CD1c-positive myeloid dendritic cell (primary cell): ENCODE measurements at regions not wholly inside any gene's neighbourhood (a gene's known extent, or its start where the extent isn't known, plus 50 kb on each side); places are given as distances from the start of the nearest gene placed in this dataset.
"Not testable (repeated sequence)": the region's sequence is repeated elsewhere in the genome, so short reads cannot be mapped to it uniquely, and the experiment has no call there.

Experiments
- DNase-seq: peaks from one replicate; pipeline ENCODE4 v3.0.0-alpha.2; 2016; ENCODE audit errors: extremely low spot score

DNA sequence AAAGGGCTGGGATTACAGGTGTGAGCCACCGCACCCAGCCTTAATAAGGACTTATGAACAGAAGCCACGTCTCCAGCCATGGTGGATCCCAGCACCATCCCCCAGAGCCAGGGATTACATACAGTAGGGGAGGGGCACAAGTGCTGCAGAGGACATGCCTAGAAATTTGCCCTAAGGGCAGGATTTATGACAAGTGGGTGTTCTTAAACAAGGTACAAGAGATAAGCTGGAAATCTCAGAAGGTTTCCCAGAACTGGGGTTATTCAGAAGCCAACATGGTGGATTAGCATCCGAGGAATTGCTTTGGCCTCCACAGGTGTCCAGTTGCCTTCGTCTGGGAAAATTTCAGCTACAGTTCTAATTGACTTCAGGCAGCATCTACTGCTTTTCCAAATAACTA lies 114.4 kb upstream of the EGLN3 start:
- no peak for DNase-seq

DNA sequence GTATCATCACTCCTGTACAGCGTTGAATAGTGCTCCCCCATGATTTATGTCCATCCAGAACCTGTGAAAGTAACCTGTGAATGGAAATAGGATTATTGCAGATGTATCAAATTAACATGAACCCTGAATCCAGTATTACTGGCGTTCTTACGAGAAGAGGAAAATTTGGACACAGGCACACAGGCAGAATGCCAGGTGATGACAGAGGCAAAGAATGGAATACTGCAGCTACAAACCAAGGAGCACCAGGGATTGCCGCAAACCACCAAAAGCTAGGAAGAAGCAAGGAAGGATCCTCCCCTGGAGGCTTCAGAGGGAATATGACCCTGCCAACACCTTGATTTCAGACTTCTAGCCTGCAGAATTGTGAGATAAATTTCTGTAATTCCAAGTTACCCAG lies 113.5 kb upstream of the EGLN3 start:
- no peak for DNase-seq

DNA sequence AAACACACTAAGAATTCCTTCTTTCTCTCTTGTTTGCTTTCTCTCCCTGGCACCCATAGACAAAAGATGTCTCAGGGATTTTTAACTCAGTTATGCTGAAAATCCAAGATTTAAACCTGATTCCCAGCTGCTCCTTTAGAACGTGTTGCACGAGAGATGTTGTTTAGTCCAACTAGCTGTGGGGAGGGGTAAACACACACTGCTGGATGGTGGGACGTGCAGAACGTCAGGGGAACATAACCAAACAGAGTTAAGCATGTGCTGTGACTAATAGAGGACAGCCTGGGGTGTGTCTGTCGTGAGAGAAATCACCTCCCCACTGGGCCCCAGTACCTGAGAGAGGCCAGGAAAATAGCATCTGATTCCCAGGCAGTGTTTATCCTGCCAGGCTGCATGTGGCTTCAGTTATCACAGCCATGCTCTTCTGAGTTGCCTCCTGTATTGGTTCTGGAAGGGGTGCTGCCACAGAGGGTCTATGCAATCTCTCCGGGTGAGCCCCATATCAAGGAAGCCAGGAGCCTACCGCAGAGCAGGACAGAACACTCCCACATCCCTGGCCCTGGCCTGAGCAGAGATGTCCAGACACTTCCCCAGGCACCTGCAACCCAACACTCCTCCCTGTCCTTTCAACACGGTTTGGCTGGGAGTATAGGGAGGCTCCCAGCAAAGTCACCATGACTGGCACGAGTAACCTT lies 112.7 kb upstream of the EGLN3 start:
- no peak for DNase-seq

DNA sequence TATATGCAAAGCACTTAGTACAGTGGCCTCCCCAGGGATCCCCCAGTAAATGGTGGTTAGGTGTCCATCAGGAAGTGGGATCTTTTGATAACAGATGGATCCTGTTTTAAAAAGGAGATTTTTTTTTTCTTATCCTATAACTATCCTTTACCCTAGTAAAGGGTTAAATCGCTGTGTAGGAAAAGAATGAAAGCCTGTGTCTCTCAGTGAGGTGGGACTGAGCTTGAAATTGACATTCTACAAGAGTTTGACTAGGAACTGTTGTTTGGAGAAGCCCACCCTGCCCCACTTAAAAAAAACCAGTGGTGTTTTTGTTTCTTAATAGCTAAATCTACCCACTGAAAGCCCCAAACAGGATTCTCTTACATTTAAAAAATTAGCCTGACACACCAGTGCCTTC lies 112.2 kb upstream of the EGLN3 start:
- DNase-seq, result no peak

DNA sequence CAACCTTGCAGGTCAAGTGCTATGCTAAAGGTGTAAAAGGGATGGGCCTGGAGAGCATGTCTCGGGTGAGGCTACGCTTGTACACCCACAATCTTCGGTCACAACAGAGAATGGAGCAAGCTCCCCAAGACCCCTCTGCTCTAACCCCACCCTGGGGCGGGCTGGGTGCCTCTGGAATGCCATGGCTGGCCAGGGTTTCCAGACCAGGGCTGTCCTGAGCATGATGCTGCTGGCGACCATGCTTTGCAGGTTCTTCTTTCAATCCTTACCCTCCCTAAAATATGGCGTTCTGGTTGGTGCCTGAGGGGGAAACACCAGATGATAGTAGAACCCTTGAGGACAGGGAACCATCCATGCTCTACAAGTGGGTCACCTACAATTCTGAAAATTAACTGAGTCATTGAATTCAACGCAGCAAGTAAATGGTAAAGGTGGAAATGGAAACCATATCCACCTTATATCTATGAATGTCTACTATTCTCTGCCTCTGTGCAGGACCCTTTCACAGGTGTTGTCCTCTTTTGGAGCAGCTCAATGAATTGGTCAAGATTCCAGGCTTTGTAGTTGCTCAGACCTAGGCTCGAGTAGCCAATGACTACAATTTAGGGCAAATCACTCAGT lies 111.6 kb upstream of the EGLN3 start:
- no peak for DNase-seq

DNA sequence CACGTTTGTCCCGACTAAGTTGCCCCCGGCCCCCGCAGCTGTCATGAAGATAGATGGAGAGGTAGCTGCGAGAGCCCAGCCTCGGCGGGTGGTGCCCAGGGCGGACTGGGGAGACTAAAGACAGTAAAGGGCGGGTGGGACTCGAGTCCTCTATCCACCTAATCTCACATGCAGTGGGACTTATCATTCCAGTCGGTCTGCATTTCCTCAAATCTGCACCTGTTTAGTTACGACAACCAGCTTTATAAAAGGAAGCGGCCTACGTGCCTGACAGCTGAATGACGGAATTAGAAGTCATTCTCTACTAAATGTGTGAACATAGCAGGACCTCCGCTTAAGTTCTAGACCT lies 109.8 kb upstream of the EGLN3 start:
- peak; percentile 31 for DNase-seq

DNA sequence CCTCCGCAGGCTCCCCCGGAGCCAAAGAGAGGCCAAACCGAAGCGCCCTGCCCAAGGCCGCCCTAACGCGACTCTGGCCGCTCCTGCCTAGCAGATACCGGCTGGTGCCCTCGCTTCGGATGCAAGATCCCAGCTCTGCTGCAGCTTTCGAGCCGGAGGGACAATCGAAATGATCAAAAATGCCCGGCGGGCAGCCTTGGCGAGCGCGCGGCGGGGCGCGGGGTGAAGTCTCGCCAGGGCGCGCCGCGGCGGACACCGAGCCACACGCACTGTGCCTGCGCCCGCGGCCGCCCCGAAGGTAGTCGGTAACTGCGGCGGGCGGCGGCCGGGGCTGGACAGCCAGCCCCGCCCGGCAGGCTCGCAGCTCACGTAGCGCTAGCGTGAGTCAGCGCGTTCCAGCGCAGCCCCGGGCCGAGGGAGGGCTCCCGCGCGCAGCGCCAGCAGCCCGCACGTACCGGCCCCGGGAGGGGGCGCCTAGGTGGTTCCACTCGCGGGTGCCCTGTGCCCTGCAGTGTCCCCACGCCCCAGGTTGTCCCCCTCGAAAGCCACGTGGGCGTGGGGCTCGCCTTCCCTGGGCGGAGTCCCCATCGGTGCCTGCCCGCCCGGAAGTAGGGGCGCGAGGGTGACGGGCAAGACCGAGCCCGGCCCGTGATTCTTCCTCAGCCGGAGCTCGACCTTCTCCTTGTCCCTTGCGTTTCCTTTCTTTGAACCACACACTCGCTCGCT lies 109.2 kb upstream of the EGLN3 start:
- DNase-seq, result peak; percentile 80

DNA sequence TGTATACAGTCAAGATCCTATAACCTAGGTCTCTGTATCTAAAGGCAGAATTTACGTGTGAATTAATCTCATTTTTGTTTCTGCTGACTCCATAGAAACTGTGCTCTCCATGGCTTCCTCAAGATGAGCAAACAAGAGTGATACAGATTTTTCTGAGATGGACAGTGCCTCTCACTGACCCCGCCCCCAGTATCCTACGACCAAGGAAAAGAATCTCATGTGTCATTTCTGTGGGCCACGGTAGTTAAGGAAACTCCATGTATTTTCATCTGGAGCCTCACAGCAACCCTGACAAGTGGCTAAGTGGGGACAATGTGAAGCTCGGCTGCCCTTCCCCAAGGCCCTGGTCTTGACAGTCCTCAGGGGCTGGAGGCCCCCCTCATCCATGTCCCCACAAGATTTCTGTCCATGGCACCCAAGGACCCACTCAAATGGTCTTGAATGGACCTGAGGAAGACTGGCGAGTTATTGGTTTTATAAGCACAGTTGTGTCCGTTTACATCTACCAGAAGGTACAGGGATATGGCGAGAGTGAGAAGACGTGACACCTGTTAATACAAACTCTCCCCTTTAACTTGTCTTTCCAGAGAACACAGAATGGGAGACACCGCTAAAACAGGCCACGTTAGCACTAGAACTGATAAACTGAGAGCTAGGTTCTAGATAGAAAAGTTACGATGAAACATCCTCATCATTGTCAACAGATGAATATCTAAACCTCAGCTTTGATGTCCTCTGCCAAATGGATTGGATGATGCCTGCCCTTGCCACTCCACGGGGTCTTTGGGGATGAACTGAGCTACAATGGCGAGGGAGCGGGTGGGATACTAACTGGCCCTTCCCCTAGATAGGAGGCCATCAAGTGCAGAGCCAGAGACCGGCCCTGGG lies 108.4 kb upstream of the EGLN3 start:
- no peak for DNase-seq

DNA sequence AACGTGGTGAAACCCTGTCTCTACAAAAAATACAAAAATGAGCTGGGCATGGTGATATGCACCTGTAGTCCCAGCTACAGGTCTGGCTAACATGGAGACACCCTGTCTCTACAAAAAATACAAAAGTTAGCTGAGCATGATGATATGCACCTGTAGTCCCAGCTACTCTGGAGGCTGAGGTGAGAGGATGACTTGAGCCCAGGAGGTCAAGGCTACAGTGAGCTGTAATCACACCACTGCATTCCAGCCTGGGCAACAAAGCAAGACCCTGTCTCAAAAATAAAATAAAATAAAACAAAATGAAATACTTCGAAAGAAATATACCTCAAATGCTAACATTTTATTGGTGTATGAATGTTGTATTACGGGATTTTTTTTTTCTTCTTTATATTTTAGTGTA lies 107.6 kb upstream of the EGLN3 start:
- no peak for DNase-seq

DNA sequence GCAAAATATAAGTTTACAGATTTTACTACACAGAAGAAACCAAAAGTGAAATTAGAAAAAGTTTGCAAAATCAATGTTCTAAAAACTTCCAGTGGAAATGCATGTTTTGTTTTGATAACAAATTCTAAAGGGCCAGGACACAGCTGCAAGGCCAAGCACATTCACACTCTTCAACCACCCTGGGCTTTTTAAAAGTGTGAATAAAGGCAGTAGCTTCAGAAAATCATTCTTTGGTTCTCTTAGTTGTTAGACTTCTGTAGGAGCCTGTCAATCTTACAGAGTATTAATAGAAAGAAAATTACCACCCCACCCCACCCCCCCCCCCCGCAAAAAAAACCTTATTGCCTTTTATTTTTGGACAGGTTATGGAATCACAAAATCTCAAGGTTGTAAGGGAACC lies 105.2 kb upstream of the EGLN3 start:
- no peak for DNase-seq

DNA sequence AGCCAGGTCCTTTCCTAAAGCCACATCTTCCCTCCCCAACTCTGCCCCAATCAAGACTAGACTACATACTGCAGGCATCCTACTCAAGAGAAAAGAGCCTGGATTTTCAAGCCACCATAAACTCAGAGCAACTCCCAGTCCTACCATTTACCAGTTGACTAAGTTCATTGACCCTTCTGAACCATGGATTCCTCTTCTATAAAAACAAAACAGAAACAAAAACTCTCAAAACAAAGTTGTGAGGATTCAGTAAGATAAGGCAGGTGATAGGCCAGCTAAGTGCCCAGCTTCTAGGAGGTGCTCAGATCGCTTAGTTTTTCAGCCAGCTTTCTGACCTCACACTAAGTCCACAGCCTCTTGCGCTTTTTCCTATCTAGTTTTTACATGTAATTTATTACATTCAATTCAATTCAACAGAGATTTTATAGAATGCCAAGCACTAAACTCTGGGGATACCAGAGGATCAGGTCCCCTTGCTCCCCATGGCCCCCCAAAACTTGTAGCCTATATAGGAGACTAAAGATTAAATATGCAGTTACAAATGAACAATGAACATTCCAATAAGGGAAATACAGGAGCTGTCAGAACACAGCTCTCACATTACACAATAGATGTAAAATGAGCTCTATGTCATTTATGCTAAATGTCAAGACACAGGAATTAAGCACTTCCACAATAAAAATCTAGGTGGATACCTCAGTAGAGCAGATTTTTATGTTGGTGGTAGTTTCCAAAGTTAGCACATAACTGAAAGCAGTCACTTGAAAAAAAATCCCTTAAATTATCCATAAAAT lies 104.5 kb upstream of the EGLN3 start:
- no peak for DNase-seq

DNA sequence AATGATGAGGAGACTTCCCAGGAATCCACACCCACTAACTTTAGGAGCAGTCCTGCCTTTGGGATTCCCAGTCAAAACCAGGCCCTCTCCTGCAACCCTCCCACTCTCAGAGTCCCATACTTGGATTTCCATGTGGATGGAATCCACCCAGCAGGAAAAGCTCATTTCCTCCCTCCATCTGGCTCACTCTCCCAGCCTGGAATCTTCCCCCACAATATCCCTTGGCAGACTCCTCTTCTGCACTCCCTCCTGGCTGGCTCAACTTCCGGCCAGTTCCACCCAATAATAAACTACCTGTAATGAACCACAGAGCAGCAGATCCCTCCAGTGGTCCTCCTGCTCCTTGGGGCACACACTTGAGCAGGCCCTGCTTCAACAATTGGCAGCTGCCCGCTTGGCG lies 102.8 kb upstream of the EGLN3 start:
- DNase-seq, result no peak

DNA sequence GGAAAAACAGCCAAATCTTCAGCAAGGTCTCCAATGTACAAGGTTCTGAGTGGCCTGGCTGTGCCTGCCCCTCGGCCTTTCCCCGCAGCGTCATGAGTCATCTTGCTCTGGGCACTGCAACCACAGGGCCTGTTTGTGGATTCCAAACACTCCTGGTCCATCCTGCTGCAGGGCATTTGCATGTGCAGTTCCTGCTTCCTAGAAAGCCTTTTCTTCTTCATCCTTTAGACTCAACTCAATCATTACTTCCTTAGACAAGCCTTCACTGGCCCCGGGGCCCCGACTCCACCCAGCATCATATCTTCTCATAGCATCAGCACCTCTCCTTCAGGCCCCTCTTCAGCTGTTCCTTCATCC lies 101.8 kb upstream of the EGLN3 start:
- DNase-seq, result no peak

DNA sequence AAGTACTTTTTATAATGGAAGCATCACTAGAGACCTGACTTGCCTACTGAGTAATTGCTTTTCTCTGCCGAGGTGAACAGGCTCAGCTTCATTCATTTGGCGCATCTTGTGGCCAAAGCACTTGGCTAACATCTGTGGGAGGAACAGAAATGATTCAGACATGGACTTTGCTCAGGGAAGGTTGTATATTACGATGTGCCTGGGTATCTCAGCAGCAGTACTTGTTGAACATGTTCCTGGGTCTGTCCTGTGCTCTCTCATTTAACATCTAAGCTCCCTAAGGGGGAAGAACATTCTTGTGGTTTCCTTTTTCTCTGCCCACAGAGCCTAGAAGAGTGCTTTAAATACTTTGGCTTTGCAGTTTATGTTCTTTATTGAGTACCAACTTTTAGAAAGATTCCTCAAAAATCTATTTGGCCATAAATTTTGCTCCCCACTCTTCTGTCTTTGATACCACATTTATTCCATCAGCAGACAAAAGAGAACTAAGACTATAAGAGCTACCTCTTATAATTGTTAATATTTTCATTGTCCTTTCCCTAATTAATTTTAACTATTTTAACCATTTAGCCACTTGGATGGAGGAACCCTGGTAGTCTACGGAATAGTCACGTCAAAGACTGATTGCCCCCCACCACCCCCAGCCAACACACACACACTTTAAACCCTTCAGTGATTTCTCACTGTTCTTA lies 101.2 kb upstream of the EGLN3 start:
- DNase-seq, result no peak

DNA sequence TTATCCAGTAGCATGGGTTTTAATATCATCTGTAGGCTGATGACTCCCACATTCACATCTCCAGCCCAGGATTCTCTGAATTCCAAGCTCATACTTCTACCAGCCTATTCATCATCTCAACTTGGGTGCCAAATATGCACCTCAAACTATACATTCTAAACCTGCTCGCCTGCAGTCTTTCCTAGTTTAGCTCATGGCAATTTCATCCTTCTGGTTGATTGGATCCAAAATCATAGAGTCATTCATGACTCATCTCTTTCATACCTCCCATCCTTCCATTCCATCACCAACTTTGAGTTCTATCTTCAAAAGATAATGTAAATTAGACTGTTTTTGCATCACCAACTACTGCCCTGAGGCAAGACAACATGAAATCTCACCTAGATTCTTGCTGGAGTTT lies 99.7 kb upstream of the EGLN3 start:
- no peak for DNase-seq

DNA sequence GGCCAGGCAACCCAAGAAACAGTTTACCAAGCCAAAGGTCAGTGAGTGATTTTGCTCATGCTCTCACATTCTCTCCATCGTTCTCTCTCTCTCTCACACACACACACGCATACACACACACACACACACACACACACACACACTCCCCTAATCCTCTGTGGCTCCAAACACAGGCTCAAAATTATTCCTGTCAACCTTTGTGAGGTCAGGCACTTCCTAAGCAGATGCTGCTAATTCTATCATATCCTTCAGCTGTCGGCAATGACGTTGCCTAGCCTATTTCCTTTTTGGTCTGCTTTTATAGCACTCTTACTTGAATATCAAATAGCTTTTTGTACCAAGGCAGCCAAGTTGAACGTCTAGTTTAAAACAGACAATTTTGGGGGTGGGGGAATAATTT lies 98.9 kb upstream of the EGLN3 start:
- no peak for DNase-seq

DNA sequence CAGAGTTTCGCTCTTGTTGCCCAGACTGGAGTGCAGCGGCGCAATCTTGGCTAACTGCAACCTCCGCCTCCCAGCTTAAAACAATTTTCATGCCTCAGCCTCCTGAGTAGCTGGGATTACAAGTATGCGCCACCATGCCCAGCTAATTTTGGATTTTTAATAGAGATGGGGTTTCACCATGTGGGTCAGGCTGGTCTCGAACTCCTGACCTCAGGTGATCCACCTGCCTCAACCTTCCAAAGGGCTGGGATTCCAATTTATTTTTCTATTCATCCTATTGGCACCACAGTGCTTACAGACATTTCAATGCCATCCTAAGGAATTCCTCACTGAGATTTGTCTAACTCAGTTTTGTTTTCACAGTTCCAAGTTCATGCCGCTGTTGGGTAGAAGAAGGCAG lies 98.3 kb upstream of the EGLN3 start:
- DNase-seq, result not testable (repeated sequence)

DNA sequence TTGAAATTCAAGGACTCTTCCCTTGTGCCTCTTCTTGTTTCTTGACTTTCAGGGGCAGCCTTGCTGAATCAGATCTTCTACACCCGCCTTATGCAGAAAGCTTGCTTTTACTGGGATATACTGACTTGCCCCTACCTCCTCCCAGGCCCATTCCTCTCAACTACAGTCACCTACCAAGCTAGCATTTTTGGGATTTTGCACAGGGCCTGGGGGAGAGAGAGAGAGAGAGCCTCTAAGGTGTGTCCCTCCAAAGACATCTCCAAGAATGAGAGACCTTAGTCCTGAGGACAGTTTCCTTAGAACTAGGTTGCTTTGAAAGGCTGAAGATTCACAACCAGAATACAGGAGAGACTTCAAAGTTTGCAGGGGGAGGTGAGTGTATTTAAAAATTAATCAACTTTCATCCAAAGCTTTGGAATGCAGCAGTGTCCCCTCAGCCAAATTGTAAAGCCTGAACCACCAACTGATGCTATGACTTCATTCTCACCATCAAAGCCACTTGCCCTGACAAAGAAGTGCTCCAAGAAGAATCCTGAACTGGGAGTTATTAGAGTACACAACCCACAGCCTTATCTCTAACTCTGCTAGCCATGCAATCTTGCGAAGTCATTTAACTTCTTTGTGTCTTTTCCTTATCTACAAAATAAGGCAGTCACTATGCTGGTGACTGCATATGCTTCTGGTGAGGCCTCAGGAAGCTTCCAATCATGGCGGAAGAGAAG lies 96.1 kb upstream of the EGLN3 start:
- DNase-seq, result no peak

DNA sequence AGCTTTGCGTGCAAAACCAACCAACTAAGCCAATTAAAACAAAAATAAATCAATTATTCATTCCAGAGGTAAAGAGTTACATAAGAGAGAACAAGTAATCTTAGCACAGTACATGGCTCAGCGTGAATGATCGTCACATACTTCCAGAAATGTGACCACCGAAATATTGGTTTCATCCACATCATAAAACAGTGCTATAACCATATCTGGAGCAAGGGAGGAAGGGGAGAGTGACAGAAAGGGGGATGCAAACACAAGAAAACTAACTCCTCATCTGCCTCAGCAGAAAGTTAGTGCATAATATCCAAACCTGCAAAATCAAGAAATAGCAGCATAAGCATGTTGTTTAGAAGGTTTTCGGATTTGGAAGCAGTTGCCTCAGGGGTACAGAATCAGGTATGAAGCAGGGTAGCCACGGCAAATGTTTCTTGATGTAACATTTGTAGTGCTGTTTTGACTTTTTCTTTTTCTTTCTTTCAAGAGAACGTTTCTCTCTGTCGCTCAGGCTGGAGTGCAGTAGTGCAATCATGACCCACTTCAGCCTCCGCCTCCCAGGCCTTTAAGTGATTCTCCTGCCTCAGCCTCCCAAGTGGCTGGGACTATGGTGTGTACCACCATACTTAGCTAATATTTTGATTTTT lies 93.9 kb upstream of the EGLN3 start:
- no peak for DNase-seq

DNA sequence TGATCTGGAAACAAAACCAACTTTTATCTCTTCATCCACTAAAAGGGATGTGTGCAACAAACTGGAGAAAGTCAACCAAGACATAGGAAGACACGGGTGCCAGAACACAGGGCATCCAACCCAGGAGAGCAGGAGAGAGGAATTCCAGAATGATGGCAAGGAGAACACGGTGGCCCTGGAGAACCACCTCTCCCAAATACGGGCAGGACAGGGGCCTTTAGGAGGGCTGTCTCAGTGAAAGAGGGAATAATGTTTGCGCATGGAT lies 93.4 kb upstream of the EGLN3 start:
- no peak for DNase-seq
